Type B pancreatic cell (in vitro differentiated cells): ENCODE measurements at regions not wholly inside any gene's neighbourhood (a gene's known extent, or its start where the extent isn't known, plus 50 kb on each side); places are given as distances from the start of the nearest gene placed in this dataset.
"Not testable (repeated sequence)": the region's sequence is repeated elsewhere in the genome, so short reads cannot be mapped to it uniquely, and the experiment has no call there.

ENCODE experiments used
- DNase-seq: peaks from one replicate; pipeline ENCODE4 v3.0.0; 2021; ENCODE audit warnings: mixed read lengths; ENCODE audit not compliant: unreplicated experiment; ENCODE audit errors: extremely low spot score
- H3K27ac Mint-ChIP-seq: 2 replicates; pipeline ENCODE4 v1.8.0; 2021; ENCODE audit warnings: mild to moderate bottlenecking, mixed read lengths
- H3K27me3 Mint-ChIP-seq: 2 replicates; pipeline ENCODE4 v1.8.0; 2021; ENCODE audit warnings: mixed read lengths
- H3K36me3 Mint-ChIP-seq: 2 replicates; pipeline ENCODE4 v1.8.0; 2021; ENCODE audit warnings: mixed read lengths
- H3K4me1 Mint-ChIP-seq: one replicate; pipeline ENCODE4 v1.8.0; 2021; ENCODE audit warnings: mixed read lengths; ENCODE audit not compliant: unreplicated experiment
- H3K4me3 Mint-ChIP-seq: 2 replicates; pipeline ENCODE4 v1.8.0; 2021; ENCODE audit warnings: mild to moderate bottlenecking, mixed read lengths
- H3K9me3 Mint-ChIP-seq: 2 replicates; pipeline ENCODE4 v1.8.0; 2021; ENCODE audit warnings: mixed read lengths
- TF ChIP-seq, protein P1 (sequence below): fragments of 200-600 bp; sonication (generic); conservative IDR thresholded peaks from 2 replicates; pipeline ENCODE4 v1.5.0; 2021; ENCODE audit warnings: antibody characterized with exemption, mild to moderate bottlenecking

DNA sequence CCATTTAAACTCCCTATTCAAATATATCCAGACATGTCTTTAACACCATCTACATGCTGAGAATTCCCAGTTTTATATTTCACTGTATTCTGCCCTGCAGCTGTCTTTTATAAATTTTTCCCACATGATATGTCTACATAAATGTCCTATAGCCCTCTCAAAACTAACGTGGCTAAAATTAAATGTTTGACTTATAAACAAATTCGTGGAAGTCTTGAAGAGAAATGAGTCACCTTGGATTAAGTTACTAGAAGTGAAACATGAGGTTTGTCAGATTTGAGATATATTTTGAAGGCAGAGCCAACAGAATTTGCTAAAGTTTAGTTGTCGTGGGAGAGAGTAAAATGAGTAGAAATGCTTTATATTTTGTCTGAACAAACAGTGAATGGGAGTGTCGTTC is 386.9 kb upstream of the CNTNAP2 start:
- Mint-ChIP-seq H3K36me3 (no peaks in the 10 kb centered on the region), H3K27ac (no peak overlapping the region), H3K4me1 (no peaks in the 10 kb centered on the region), H3K27me3 (no peaks in the 10 kb centered on the region), H3K4me3 (no peak overlapping the region), H3K9me3 (no peaks in the 10 kb centered on the region)
- no peak for DNase-seq
- TF ChIP-seq, protein P1, sequence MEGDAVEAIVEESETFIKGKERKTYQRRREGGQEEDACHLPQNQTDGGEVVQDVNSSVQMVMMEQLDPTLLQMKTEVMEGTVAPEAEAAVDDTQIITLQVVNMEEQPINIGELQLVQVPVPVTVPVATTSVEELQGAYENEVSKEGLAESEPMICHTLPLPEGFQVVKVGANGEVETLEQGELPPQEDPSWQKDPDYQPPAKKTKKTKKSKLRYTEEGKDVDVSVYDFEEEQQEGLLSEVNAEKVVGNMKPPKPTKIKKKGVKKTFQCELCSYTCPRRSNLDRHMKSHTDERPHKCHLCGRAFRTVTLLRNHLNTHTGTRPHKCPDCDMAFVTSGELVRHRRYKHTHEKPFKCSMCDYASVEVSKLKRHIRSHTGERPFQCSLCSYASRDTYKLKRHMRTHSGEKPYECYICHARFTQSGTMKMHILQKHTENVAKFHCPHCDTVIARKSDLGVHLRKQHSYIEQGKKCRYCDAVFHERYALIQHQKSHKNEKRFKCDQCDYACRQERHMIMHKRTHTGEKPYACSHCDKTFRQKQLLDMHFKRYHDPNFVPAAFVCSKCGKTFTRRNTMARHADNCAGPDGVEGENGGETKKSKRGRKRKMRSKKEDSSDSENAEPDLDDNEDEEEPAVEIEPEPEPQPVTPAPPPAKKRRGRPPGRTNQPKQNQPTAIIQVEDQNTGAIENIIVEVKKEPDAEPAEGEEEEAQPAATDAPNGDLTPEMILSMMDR = no peak

DNA sequence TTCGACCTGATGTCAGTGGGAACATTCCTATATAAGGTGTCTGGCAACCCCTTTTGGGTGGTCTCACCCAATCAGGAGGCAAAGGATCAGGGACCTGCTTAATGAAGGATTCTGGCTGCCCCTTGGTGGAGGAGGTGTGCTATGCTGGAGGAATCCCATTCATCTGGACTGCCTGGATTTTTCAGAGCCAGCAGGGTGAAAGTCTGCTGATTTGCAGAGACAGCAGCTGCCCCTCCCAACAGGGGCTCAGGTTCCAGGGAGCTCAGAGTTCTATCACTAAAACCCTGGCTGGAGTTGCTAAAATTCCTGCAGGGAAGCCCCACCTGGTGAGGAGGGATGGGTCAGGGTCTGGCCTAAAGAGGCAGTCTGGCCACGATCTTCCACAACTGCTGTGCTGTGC is 398.5 kb upstream of the CNTNAP2 start:
- H3K4me3 Mint-ChIP-seq = no peak overlapping the region
- H3K9me3 Mint-ChIP-seq = no peaks in the 10 kb centered on the region
- TF ChIP-seq, protein P1 = no peak
- no peaks in the 10 kb centered on the region for H3K27me3 Mint-ChIP-seq
- no peaks in the 10 kb centered on the region for H3K4me1 Mint-ChIP-seq
- no peak overlapping the region for H3K27ac Mint-ChIP-seq
- no peak for DNase-seq
- H3K36me3 Mint-ChIP-seq = no peaks in the 10 kb centered on the region

DNA sequence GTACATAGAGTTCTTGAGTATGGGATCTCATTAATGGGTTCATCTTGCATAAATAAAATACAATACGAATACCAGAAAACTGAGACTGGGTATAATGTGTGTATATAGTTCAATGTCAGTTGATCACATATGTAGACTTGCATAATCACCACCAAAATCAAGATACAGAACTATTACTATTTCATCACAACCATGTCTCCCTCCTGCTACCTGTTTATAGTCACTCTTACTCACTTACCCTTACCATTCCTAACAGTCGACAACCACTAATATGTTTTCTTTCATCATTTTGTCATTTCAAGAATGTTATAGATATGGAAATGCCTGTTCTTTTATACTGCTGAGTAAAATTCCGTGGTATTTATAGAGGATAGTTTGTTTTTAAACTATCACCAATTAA is 416.1 kb upstream of the CNTNAP2 start:
- no peak overlapping the region for H3K4me3 Mint-ChIP-seq
- H3K27ac Mint-ChIP-seq = no peak overlapping the region
- H3K36me3 Mint-ChIP-seq = no peaks in the 10 kb centered on the region
- no peaks in the 10 kb centered on the region for H3K9me3 Mint-ChIP-seq
- no peaks in the 10 kb centered on the region for H3K27me3 Mint-ChIP-seq
- no peak for DNase-seq
- TF ChIP-seq, protein P1 = no peak
- H3K4me1 Mint-ChIP-seq = no peaks in the 10 kb centered on the region

DNA sequence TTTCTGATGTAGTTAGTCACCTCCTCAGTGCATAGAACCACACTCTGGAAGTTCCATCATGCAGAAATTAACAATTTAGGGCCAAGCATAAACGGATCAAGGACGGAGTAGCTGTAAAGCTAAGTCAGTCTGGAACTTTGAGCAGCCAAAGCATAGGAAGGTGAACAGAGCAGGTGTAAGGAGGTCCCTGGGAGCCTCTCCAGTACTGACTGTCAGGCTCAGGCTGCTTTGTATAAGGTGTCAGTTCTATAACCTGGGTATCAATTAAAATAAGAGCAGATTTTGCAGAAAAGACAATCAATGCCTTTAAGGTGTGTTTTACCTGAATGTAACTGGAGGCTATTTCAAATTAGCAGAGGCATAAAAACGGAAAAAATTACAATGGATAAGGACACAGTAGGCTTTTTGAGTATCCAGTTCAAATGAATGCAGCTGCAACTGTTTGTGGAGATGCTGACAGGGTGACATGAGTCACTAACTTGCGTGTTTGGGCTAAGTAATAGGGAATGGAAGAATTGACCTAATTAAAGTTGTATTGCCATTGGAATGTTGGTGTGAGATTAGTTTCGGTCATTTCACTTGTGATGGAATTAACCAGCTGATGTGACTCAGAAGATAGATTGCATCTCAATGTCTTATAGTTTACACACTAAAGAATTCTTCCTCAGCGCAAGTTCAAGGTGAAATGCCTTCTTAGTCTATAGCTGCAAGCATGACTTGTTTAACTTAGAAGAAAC is 417.9 kb upstream of the CNTNAP2 start:
- H3K4me3 Mint-ChIP-seq = no peak overlapping the region
- TF ChIP-seq, protein P1 = no peak
- H3K4me1 Mint-ChIP-seq = no peaks in the 10 kb centered on the region
- H3K9me3 Mint-ChIP-seq = no peaks in the 10 kb centered on the region
- H3K27me3 Mint-ChIP-seq = no peaks in the 10 kb centered on the region
- no peak for DNase-seq
- no peaks in the 10 kb centered on the region for H3K36me3 Mint-ChIP-seq
- H3K27ac Mint-ChIP-seq = no peak overlapping the region

DNA sequence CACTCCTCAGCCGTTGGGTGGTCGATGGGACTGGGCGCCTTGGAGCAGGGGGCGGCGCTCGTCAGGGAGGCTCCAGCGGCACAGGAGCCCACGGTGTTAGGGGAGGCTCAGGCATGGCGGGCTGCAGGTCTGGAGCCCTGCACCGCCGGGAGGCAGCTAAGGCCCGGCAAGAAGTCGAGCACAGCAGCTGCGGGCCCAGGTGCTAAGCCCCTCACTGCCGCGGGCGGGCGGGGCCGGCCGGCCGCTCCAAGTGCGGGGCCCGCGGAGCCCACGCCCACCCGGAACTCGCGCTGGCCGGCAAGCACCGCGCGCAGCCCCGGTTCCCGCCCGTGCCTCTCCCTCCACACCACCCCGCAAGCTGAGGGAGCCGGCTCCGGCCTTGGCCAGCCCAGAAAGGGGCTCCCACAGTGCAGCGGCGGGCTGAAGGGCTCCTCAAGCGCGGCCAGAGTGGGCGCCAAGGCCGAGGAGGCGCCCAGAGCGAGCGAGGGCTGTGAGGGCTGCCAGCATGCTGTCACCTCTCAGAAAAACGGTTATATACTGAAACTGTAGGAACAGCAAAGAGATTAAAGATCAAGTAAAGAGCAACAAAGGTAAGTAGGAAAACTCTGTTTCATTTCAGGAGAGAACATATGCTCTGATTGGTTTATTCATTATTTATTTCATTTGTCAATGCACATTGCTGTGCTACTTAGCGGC is 419.0 kb upstream of the CNTNAP2 start:
- H3K27ac Mint-ChIP-seq, H3K4me3 Mint-ChIP-seq, DNase-seq, H3K4me1 Mint-ChIP-seq, H3K36me3 Mint-ChIP-seq, H3K27me3 Mint-ChIP-seq, H3K9me3 Mint-ChIP-seq: not testable (repeated sequence)

DNA sequence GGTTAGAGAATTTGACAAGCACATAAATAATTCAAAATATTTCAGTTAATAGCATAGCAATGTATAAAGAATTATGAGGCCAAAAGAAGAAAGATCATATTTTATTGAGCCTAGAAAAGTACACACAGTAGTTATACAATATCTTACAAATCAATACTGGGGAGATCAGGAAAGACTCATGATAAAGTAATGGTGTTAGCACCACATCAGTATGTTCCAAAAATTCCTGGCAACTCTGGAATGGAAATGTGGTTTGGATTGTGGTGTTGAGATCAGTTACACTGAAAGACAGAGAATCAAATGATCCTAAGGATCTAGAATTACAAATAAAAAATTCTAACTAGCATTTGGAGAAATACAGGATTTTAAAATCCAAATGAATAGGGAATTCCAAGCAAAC is 420.5 kb upstream of the CNTNAP2 start:
- DNase-seq = no peak
- Mint-ChIP-seq H3K36me3 (no peaks in the 10 kb centered on the region), H3K4me3 (no peak overlapping the region), H3K4me1 (no peaks in the 10 kb centered on the region), H3K27me3 (no peaks in the 10 kb centered on the region), H3K9me3 (no peaks in the 10 kb centered on the region), H3K27ac (no peak overlapping the region)
- TF ChIP-seq, protein P1 = no peak
